HEK293 (cell line): ENCODE measurements at regions not wholly inside any gene's neighbourhood (a gene's known extent, or its start where the extent isn't known, plus 50 kb on each side); places are given as distances from the start of the nearest gene placed in this dataset.

ENCODE experiments used
- GLI4 ChIP-seq: fragments of 450-650 bp; formaldehyde crosslinking; IDR thresholded peaks from 2 replicates; pipeline ENCODE4 v1.5.1; 2016; ENCODE audit warnings: missing biosample characterization, missing genetic modification characterization
- GLIS1 ChIP-seq: fragments of 450-650 bp; formaldehyde crosslinking; IDR thresholded peaks from 2 replicates; pipeline ENCODE4 v1.5.1; 2016; ENCODE audit warnings: missing biosample characterization, missing genetic modification characterization
- IKZF3 ChIP-seq: fragments of 450-650 bp; IDR thresholded peaks from 2 replicates; pipeline ENCODE4 v1.5.0; 2018; ENCODE audit warnings: missing biosample characterization, mild to moderate bottlenecking, missing genetic modification characterization, moderate library complexity
- SALL2 ChIP-seq: fragments of 450-650 bp; formaldehyde crosslinking; IDR thresholded peaks from 2 replicates; pipeline ENCODE4 v1.5.0; 2017; ENCODE audit warnings: missing biosample characterization, mild to moderate bottlenecking, missing genetic modification characterization, borderline replicate concordance
- SCRT1 ChIP-seq: fragments of 450-650 bp; formaldehyde crosslinking; IDR thresholded peaks from 2 replicates; pipeline ENCODE4 v1.5.1; 2016; ENCODE audit warnings: missing biosample characterization, missing genetic modification characterization, borderline replicate concordance
- SCRT2 ChIP-seq: fragments of 450-650 bp; formaldehyde crosslinking; IDR thresholded peaks from 2 replicates; pipeline ENCODE4 v1.5.1; 2016; ENCODE audit warnings: missing biosample characterization, missing genetic modification characterization
- TCF7L2 ChIP-seq: IDR thresholded peaks from 2 replicates; pipeline ENCODE4 v1.6.1; 2011; ENCODE audit warnings: low read depth, mild to moderate bottlenecking, inconsistent platforms, low read length, moderate library complexity, borderline replicate concordance
- ZBTB26 ChIP-seq: fragments of 450-650 bp; formaldehyde crosslinking; optimal IDR thresholded peaks from 2 replicates; pipeline ENCODE3; 2016; ENCODE audit warnings: missing biosample characterization, mild to moderate bottlenecking, missing genetic modification characterization
- ZIC2 ChIP-seq: fragments of 450-650 bp; formaldehyde crosslinking; IDR thresholded peaks from 2 replicates; pipeline ENCODE4 v1.5.1; 2016; ENCODE audit warnings: missing biosample characterization, missing genetic modification characterization
- ZNF10 ChIP-seq: fragments of 450-650 bp; formaldehyde crosslinking; IDR thresholded peaks from 2 replicates; pipeline ENCODE4 v1.5.1; 2017; ENCODE audit warnings: missing biosample characterization, missing genetic modification characterization
- ZNF133 ChIP-seq: fragments of 450-650 bp; formaldehyde crosslinking; IDR thresholded peaks from 2 replicates; pipeline ENCODE4 v1.5.1; 2016; ENCODE audit warnings: missing biosample characterization, missing genetic modification characterization
- ZNF16 ChIP-seq: fragments of 450-650 bp; formaldehyde crosslinking; IDR thresholded peaks from 2 replicates; pipeline ENCODE4 v1.5.1; 2016; ENCODE audit warnings: low read depth, missing biosample characterization, missing genetic modification characterization
- ZNF174 ChIP-seq: fragments of 450-650 bp; formaldehyde crosslinking; IDR thresholded peaks from 2 replicates; pipeline ENCODE4 v1.5.0; 2017; ENCODE audit warnings: missing biosample characterization, mild to moderate bottlenecking, missing genetic modification characterization
- ZNF175 ChIP-seq: fragments of 450-650 bp; formaldehyde crosslinking; IDR thresholded peaks from 2 replicates; pipeline ENCODE4 v1.5.1; 2016; ENCODE audit warnings: missing biosample characterization, missing genetic modification characterization
- ZNF239 ChIP-seq: fragments of 450-650 bp; formaldehyde crosslinking; IDR thresholded peaks from 2 replicates; pipeline ENCODE4 v1.5.1; 2016; ENCODE audit warnings: missing biosample characterization, missing genetic modification characterization
- ZNF292 ChIP-seq: fragments of 450-650 bp; formaldehyde crosslinking; IDR thresholded peaks from 2 replicates; pipeline ENCODE4 v1.5.1; 2016; ENCODE audit warnings: low read depth, missing biosample characterization, missing genetic modification characterization, borderline replicate concordance
- ZNF324 ChIP-seq: fragments of 450-650 bp; formaldehyde crosslinking; IDR thresholded peaks from 2 replicates; pipeline ENCODE4 v1.5.1; 2016; ENCODE audit warnings: missing biosample characterization, missing genetic modification characterization
- ZNF362 ChIP-seq: fragments of 450-650 bp; formaldehyde crosslinking; IDR thresholded peaks from 2 replicates; pipeline ENCODE4 v1.5.1; 2016; ENCODE audit warnings: missing biosample characterization, missing genetic modification characterization
- ZNF366 ChIP-seq: fragments of 450-650 bp; formaldehyde crosslinking; conservative IDR thresholded peaks from 2 replicates; pipeline ENCODE4 v1.5.1; 2016; ENCODE audit warnings: missing biosample characterization, missing genetic modification characterization
- ZNF423 ChIP-seq: fragments of 450-650 bp; formaldehyde crosslinking; IDR thresholded peaks from 2 replicates; pipeline ENCODE4 v1.5.1; 2016; ENCODE audit warnings: missing biosample characterization, missing genetic modification characterization
- ZNF561 ChIP-seq: fragments of 450-650 bp; IDR thresholded peaks from 2 replicates; pipeline ENCODE4 v1.5.1; 2018; ENCODE audit warnings: missing biosample characterization, missing genetic modification characterization, borderline replicate concordance
- ZNF585B ChIP-seq: fragments of 450-650 bp; formaldehyde crosslinking; IDR thresholded peaks from 2 replicates; pipeline ENCODE4 v1.5.1; 2016; ENCODE audit warnings: missing biosample characterization, missing genetic modification characterization
- ZNF621 ChIP-seq: fragments of 450-650 bp; formaldehyde crosslinking; IDR thresholded peaks from 2 replicates; pipeline ENCODE4 v1.5.1; 2017; ENCODE audit warnings: missing biosample characterization, missing genetic modification characterization
- ZNF670 ChIP-seq: fragments of 450-650 bp; formaldehyde crosslinking; IDR thresholded peaks from 2 replicates; pipeline ENCODE4 v1.5.1; 2016; ENCODE audit warnings: missing biosample characterization, missing genetic modification characterization, low read depth
- ZNF747 ChIP-seq: fragments of 450-650 bp; formaldehyde crosslinking; IDR thresholded peaks from 2 replicates; pipeline ENCODE4 v1.5.1; 2016; ENCODE audit warnings: missing biosample characterization, missing genetic modification characterization
- ZNF830 ChIP-seq: fragments of 450-650 bp; IDR thresholded peaks from 2 replicates; pipeline ENCODE4 v1.5.0; 2018; ENCODE audit warnings: missing biosample characterization, missing genetic modification characterization, low read depth, mild to moderate bottlenecking, moderate library complexity
- ZNF837 ChIP-seq: fragments of 450-650 bp; formaldehyde crosslinking; IDR thresholded peaks from 2 replicates; pipeline ENCODE4 v1.5.1; 2016; ENCODE audit warnings: missing biosample characterization, missing genetic modification characterization
- TF ChIP-seq, protein P1 (sequence below): fragments of 450-650 bp; formaldehyde crosslinking; IDR thresholded peaks from 2 replicates; pipeline ENCODE4 v1.5.1; 2016; ENCODE audit warnings: missing biosample characterization, missing genetic modification characterization
- TF ChIP-seq, protein P2 (sequence below): fragments of 450-650 bp; formaldehyde crosslinking; IDR thresholded peaks from 2 replicates; pipeline ENCODE4 v1.5.1; 2016; ENCODE audit warnings: missing biosample characterization, missing genetic modification characterization

DNA sequence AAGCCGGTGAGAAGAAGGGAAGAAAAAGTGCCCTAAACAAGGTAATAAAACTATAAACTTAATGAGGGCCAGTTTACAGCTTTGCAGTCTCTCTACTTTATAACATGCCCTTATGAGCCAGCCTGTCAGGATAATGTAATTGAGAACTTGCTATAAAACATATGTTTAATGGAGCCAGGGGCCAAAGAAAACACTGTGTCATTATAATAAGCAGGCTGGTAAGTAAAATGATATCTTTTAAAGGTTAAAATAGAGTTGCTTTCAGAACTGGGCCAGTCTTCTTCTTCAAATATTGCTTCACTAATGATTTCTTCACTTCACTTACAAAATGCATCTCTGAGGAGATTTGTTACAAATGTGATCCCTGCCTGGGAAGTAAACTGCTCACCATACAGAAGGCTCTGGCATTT, 192.5 kb downstream of the SHOX2 start (continued):
- TF ChIP-seq IKZF3 (tag by site-specific recombination): peak; percentile 98
- TF ChIP-seq TCF7L2: peak; percentile 98
- TF ChIP-seq, protein P1, sequence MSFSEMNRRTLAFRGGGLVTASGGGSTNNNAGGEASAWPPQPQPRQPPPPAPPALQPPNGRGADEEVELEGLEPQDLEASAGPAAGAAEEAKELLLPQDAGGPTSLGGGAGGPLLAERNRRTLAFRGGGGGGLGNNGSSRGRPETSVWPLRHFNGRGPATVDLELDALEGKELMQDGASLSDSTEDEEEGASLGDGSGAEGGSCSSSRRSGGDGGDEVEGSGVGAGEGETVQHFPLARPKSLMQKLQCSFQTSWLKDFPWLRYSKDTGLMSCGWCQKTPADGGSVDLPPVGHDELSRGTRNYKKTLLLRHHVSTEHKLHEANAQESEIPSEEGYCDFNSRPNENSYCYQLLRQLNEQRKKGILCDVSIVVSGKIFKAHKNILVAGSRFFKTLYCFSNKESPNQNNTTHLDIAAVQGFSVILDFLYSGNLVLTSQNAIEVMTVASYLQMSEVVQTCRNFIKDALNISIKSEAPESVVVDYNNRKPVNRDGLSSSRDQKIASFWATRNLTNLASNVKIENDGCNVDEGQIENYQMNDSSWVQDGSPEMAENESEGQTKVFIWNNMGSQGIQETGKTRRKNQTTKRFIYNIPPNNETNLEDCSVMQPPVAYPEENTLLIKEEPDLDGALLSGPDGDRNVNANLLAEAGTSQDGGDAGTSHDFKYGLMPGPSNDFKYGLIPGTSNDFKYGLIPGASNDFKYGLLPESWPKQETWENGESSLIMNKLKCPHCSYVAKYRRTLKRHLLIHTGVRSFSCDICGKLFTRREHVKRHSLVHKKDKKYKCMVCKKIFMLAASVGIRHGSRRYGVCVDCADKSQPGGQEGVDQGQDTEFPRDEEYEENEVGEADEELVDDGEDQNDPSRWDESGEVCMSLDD: no peak
- no peak for TF ChIP-seq ZNF239 (tag by site-specific recombination)
- TF ChIP-seq ZBTB26 (tag by site-specific recombination): no peak
- TF ChIP-seq GLI4 (tag by site-specific recombination): no peak
- TF ChIP-seq SCRT1: 0 out of 2 replicates have a peak, but pooled peaks have one; percentile 64
- 0 out of 2 replicates have a peak, but pooled peaks have one; percentile 5 for TF ChIP-seq ZNF830
- TF ChIP-seq ZNF621: no peak
- no peak for TF ChIP-seq ZNF423 (tag by site-specific recombination)
- TF ChIP-seq ZNF16 (tag by site-specific recombination): no peak
- TF ChIP-seq, protein P2, sequence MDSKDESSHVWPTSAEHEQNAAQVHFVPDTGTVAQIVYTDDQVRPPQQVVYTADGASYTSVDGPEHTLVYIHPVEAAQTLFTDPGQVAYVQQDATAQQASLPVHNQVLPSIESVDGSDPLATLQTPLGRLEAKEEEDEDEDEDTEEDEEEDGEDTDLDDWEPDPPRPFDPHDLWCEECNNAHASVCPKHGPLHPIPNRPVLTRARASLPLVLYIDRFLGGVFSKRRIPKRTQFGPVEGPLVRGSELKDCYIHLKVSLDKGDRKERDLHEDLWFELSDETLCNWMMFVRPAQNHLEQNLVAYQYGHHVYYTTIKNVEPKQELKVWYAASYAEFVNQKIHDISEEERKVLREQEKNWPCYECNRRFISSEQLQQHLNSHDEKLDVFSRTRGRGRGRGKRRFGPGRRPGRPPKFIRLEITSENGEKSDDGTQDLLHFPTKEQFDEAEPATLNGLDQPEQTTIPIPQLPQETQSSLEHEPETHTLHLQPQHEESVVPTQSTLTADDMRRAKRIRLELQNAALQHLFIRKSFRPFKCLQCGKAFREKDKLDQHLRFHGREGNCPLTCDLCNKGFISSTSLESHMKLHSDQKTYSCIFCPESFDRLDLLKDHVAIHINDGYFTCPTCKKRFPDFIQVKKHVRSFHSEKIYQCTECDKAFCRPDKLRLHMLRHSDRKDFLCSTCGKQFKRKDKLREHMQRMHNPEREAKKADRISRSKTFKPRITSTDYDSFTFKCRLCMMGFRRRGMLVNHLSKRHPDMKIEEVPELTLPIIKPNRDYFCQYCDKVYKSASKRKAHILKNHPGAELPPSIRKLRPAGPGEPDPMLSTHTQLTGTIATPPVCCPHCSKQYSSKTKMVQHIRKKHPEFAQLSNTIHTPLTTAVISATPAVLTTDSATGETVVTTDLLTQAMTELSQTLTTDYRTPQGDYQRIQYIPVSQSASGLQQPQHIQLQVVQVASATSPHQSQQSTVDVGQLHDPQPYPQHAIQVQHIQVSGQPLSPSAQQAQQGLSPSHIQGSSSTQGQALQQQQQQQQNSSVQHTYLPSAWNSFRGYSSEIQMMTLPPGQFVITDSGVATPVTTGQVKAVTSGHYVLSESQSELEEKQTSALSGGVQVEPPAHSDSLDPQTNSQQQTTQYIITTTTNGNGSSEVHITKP (tag by site-specific recombination): peak; percentile 52; the same call in 1 of the 2 replicates
- TF ChIP-seq ZNF670 (tag by site-specific recombination): no peak
- no peak for TF ChIP-seq ZNF174 (tag by site-specific recombination)
- TF ChIP-seq ZNF133 (tag by site-specific recombination): no peak
- peak; percentile 77 for TF ChIP-seq ZNF561 (tag by site-specific recombination)
- TF ChIP-seq ZNF837: no peak
- TF ChIP-seq SALL2: no peak
- peak; percentile 42; the same call in 1 of the 2 replicates for TF ChIP-seq ZNF324 (tag by site-specific recombination)
- TF ChIP-seq ZNF10 (tag by site-specific recombination): peak; percentile 39; the same call in 1 of the 2 replicates
- TF ChIP-seq ZNF362 (tag by site-specific recombination): peak; percentile 46; the same call in 1 of the 2 replicates
- TF ChIP-seq ZNF585B (tag by site-specific recombination): no peak
- TF ChIP-seq ZIC2 (tag by site-specific recombination): no peak
- TF ChIP-seq ZNF292 (tag by site-specific recombination): no peak
- TF ChIP-seq ZNF175 (tag by site-specific recombination): no peak
- TF ChIP-seq ZNF747: no peak
- TF ChIP-seq SCRT2 (tag by site-specific recombination): no peak
- TF ChIP-seq ZNF366 (tag by site-specific recombination): no peak
- TF ChIP-seq GLIS1: peak; percentile 14; the same call in 1 of the 2 replicates
